KBM-7 (cell line): ENCODE measurements at regions not wholly inside any gene's neighbourhood (a gene's known extent, or its start where the extent isn't known, plus 50 kb on each side); places are given as distances from the start of the nearest gene placed in this dataset.

Experiments used
- DNase-seq: peaks from one replicate; pipeline ENCODE4 v3.0.0-alpha.2; 2015
- in situ Hi-C: fragments of 300-500 bp; cut with MboI; formaldehyde crosslinking; loops from 2 replicates; pipeline ENCODE4 v1.14.3; 2020; ENCODE audit warnings: low sequenced_read_pairs, low pct_unique_long_range_greater_than_20kb, mixed read lengths

DNA sequence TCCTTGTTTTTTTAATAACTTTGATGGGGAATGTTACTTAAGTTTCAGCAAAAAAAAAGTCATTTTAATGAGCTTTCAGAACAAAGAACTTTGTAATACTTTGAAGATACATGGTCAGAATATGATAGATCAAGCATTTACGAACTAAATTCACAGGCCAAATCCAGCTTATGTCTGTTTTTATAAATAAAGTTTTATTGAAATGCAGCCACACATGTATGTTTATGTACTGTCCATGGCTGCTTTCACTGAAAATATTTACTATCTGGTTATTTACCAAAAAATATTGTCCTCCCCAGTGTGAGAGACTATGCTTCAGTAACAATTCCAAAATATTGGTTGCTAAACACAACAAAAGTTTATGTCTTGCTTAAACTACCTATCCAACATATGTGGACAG lies 366.7 kb downstream of the PIK3R1 start:
- in situ Hi-C loops, result no loop called here
- DNase-seq, result no peak

DNA sequence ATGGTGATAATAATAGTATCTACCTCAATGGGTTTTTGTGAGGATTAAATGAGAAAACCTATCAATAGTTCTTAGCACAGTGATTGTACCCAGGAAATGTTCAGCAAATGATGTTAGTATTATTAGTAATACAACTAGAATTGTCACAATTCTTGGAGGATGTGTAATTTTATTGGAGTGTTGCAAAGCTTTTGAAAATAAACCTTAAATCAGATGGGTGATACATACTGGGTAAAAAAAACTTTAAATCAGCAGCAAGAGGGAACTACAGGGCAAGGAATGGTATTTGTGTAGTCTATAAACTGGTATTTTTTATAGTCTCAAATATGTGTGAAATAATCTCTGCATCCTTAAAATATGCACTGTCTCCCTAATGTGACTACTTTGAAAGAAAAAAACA lies 371.6 kb downstream of the PIK3R1 start:
- in situ Hi-C loops, result no loop called here
- DNase-seq, result no peak

DNA sequence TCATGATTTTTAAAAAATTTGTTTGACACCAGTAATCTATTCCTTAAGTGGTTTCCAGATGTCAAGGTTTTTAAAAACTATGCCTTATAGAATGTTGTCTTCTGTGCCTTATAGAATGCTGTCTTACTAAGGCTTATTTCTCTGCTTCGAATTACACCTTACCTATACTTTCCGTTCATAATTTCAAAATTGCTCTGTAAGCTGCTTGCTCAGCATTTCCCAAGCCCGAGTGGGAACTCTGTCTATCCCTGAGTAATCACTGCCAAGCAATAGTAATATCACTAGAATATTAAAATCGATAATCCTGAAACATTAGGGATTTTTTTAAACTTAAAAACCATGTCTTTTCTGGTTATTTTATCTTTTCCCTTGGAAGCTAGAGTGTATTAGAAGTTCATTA lies 376.3 kb downstream of the PIK3R1 start:
- no peak for DNase-seq
- in situ Hi-C loops, result no loop called here

GRCh38 chr5:68592351-68592750 lies 376.8 kb downstream of the PIK3R1 start:
- no peak for DNase-seq

DNA sequence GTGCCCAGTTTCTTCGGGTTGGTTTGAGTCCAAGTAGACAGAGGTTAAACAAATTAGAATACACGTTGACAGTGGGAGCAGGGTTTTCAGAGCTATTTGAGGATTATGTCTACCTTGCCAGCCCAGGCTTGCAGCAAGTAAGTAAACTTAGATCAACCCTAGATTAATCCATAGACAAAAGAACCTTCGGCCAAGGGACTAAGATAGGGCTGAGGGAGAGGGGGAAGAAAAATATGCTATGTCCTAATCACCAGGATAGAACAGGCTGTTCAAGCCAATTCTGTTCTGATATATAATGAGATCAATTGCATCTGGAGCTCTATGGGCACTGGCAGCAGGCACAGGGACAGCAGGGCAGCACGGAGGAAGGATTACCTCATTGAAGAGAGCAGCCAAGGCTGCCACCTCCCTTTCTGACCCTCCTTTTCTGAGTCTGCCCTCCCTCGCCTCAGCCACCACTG lies 377.7 kb downstream of the PIK3R1 start:
- in situ Hi-C loops, result no loop called here
- no peak for DNase-seq

More at GRCh38 chr5:68592351-68592750, 376.8 kb downstream of the PIK3R1 start:
- in situ Hi-C loops, result no loop called here

DNA sequence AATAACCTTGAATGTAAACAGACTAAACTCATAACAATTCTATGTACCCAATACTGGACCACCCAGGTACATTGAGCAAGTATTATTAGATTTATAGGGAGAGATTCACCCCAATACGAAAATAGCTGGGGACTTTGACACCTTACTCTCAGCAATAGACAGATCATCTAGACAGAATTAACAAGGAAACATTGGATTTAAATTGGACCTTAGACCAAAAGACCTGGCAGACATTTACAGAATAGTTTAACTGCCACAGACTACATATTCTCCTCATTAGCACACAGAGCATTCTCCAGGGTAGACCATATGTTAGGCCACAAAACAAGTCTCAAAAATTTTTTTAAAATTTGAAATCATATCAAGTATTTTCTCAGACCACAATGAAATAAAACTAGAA lies 397.4 kb downstream of the PIK3R1 start:
- in situ Hi-C loops, result no loop called here
- DNase-seq, result no peak

DNA sequence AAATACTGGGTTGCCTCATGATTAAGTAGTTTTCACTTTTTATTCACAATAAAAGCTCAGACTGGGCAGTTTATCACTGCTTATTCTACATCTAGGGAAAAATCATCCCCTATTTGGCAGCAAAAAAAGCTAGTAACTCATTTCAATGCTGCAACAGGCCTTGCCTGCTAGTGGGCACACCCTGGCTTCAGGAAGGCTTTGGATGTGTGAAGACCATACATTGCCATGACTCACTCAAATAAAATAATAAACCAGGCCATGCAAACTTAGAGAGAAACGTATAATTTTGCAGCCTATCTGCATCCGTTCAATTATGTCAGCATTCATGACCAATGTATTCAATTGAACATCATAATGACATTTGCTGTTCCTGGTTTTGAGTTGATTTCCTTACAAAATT lies 402.9 kb downstream of the PIK3R1 start:
- DNase-seq, result no peak
- in situ Hi-C loops, result no loop called here

- in situ Hi-C loops, result no loop called here
- no peak for DNase-seq
These were observed 411.4 kb downstream of the PIK3R1 start for GRCh38 chr5:68627001-68627400.

DNA sequence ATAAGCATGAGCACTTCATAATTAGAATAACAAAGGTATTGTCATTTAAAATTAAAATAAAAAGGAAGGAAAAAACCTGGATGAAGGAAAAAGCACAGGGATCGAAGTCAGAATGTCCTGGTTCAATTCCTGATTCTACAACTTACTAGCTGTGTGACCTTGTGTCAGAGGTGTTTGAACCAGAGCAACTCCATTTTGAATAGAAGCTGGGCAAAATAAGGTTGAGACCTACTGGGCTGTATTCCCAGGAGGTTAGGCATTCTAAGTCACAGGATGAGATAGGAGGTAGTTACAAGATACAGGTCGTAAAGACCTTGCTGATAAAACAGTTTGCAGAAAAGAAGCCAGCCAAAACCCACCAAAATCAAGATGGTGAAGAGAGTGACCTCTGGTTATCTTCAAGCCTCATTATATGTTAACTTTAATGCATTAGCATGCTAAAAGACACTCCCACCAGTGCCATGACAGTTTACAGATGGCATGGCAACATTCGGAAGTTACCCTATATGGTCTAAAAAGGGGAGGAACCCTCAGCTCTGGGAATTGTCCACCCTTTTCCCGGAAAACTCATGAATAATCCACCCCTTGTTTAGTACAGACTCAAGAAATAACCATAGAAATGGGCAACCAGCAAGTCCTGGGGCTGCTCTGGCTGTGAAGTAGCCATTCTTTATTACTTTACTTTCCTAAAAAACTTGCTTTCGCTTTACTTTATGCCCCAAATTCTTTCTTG lies 412.7 kb downstream of the PIK3R1 start:
- in situ Hi-C loops, result no loop called here
- DNase-seq, result no peak

DNA sequence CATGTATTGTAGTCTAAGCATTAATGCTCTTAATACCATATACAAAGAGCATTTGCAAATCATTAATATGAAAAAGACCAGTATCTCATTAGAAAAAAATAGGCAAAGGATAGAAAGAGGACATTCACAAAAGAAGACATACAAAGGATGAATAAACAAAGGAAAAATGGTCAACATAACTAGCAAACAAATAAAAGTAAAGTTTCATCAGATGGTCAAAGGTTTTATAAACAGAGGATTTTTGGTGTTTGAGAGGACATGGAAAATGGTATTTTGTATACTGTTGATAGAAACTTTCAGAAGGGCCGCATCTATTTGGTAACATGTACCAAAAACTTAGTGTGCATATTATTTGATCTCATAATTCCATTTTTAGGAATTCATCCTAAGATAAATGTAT lies 414.8 kb downstream of the PIK3R1 start:
- DNase-seq, result no peak
- in situ Hi-C loops, result no loop called here

DNA sequence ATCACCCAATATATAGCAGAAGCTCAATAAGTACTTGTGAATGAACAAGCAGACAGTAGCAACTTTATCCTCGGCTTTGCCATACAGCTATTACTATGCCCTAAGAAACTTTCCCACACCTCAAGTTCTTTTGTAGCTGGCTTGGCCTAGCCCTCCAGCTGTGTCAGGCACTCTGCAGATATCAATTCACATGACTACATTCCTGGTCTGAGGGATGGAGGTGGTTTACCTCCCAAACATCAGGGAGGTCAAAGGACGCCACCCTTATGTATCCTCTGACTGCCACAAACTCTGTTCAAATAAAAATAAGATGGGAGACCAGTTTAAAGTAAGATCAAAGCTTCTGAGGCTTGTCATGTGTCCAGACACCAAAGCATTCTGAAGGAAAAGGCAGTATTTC lies 416.3 kb downstream of the PIK3R1 start:
- no peak for DNase-seq
- in situ Hi-C loops, result no loop called here

DNA sequence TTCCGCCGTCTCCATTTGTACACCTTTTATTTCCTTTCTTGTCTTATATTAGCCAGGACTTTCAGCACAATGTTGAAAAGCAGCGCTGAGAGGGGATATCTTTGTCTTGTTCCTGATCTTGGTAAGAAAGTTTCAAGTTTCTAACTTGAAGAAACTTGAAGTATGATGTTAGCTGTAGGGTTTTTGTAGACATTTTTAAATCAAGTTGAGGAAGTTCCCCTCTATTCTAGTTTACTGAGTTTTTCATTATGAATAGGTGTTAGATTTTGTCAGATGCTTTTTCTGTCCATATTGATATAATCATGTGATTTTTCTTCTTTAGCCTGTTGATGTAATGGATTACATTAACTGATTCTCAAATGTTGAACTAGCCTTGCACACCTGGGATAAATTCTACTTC lies 425.7 kb downstream of the PIK3R1 start:
- in situ Hi-C loops, result no loop called here

DNA sequence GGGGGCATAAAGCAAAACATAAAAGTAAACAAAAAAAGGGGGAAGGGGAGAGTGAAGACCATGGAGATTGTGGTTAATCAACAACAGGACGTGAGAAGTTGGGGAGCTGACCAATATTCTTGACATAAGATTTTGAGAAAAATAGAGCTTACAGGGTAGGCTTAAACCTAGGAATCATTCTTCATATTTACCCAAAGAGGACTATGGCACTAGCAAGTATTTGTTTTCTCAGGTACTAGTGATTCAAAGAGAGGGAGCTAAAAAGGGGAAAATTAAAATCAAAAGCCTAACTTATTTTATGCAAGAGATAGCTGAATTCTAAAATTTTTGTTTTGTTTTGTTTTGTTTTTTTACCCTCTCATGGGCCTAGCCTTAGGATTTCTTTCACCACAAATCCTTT lies 427.5 kb downstream of the PIK3R1 start:
- in situ Hi-C loops, result no loop called here
- DNase-seq, result no peak

More for the DNA sequence above, 425.7 kb downstream of the PIK3R1 start:
- DNase-seq, result no peak

DNA sequence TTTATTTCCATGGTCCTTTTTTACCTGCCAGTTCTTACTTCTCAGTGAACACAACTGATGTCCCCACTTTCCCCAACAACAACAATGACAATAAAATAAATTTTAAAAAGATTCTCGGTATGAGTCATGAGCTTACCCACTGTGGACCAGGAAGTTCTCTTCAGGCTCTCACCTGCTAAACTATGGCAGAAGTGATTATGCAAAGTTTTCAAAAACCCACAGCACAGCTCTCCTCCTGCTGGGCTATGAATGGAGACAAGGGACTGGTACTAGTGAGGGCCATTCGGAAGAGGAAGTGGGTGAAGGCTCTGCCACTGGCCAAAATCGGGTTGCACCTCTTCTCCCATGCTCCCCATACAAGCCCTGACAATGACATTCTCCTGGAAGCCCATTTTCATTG lies 429.4 kb downstream of the PIK3R1 start:
- in situ Hi-C loops, result no loop called here
- DNase-seq, result no peak

GRCh38 chr5:68646144-68646543 lies 430.6 kb downstream of the PIK3R1 start:
- DNase-seq, result no peak
- in situ Hi-C loops, result no loop called here

- DNase-seq, result no peak
- in situ Hi-C loops, result no loop called here
These were observed 432.2 kb downstream of the PIK3R1 start for GRCh38 chr5:68647743-68648142.

GRCh38 chr5:68648944-68649857 lies 433.6 kb downstream of the PIK3R1 start:
- in situ Hi-C loops, result no loop called here

DNA sequence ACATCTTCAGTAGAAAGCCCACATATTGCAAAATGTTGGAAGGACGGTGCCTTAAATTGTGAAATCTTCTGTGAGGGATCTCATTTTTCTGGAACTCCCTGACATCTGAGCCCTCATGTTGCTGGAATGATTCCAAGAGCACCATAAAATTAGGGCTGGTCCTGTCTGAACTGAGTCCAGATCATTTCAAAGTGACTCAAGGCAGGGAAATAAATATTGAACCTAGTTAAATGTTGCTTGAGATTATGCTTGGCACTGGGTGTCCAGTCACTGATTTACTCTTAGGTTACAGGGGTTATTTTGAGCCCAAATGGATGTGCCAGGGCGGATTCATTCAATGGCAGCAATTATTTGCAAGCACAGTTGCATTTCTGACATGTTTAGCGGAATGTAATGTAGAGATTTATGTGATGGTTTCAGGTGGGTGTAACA lies 437.0 kb downstream of the PIK3R1 start:
- in situ Hi-C loops, result no loop called here
- DNase-seq, result no peak

More at GRCh38 chr5:68648944-68649857, 433.6 kb downstream of the PIK3R1 start:
- no peak for DNase-seq

- DNase-seq, result no peak
- in situ Hi-C loops, result no loop called here
These were observed 437.9 kb downstream of the PIK3R1 start for GRCh38 chr5:68653471-68653870.
